Peyer's patch (tissue), 4 donors: ENCODE measurements at regions not wholly inside any gene's neighbourhood (a gene's known extent, or its start where the extent isn't known, plus 50 kb on each side); places are given as distances from the start of the nearest gene placed in this dataset.
"Not testable (repeated sequence)": the region's sequence is repeated elsewhere in the genome, so short reads cannot be mapped to it uniquely, and the experiment has no call there.

ENCODE experiments used
- DNase-seq, 3 donors: peaks; one replicate each; pipeline ENCODE4 v3.0.0-alpha.2; 2017 to 2019
- H3K27ac ChIP-seq, 4 donors: fragments of 200-600 bp; sonication (generic); one replicate each; pipeline ENCODE4 v1.5.1; 2016 to 2019
- H3K27me3 ChIP-seq, 2 donors: fragments of 200-600 bp; sonication (generic); one replicate each; pipeline ENCODE4 v1.5.1; 2019
- H3K36me3 ChIP-seq, 3 donors: fragments of 200-600 bp; sonication (generic); one replicate each; pipeline ENCODE4 v1.5.1; 2016 to 2019
- H3K4me1 ChIP-seq, 4 donors: fragments of 200-600 bp; sonication (generic); one replicate each; pipeline ENCODE4 v1.5.1; 2016 to 2019
- H3K4me3 ChIP-seq, 4 donors: fragments of 200-600 bp; sonication (generic); 1 replicate in 3 of 4; 2 replicates in 1 of 4; pipeline ENCODE4 v1.5.1; 2016 to 2019; ENCODE audit warnings: mild to moderate bottlenecking in 1 of 4
- H3K9me3 ChIP-seq, 4 donors: fragments of 200-600 bp; sonication (generic); one replicate each; pipeline ENCODE4 v1.5.1; 2016 to 2019; ENCODE audit warnings: mild to moderate bottlenecking in 1 of 4
- CTCF ChIP-seq, 6 experiments: fragments of 450-650 bp in 4 of 6; fragments of 200-600 bp in 2 of 6; sonication (generic) in 1 of 6; IDR thresholded peaks; one replicate each; pipeline ENCODE4 v1.5.1; 2017 to 2019; ENCODE audit warnings: antibody characterized with exemption in 6 of 6, mild to moderate bottlenecking in 3 of 6, moderate library complexity in 1 of 6
- POLR2A ChIP-seq, 2 donors: fragments of 450-650 bp; IDR thresholded peaks; one replicate each; pipeline ENCODE4 v1.5.1; 2017; ENCODE audit warnings: antibody characterized with exemption in 2 of 2, mild to moderate bottlenecking in 2 of 2, moderate library complexity in 2 of 2

- Histone ChIP-seq H3K4me1 (no peaks in the 10 kb centered on the region), H3K36me3 (no peaks in the 10 kb centered on the region), H3K4me3 (no peak overlapping the region), H3K27me3 (no peaks in the 10 kb centered on the region), H3K9me3 (peaks cover 0 to 4% (median 0%) of the 10 kb centered on the region in 4 donors), H3K27ac (no peak overlapping the region)
- TF ChIP-seq CTCF (IDR thresholded peaks at IDR 0.05), result no peak
- no peak for TF ChIP-seq POLR2A (IDR thresholded peaks at IDR 0.05)
- no peak for DNase-seq
These were observed 1224.7 kb upstream of the TENM3 start for GRCh38 chr4:181018472-181018871.

- H3K27me3 ChIP-seq, result no peaks in the 10 kb centered on the region
- no peak overlapping the region for H3K4me3 ChIP-seq
- no peak for TF ChIP-seq POLR2A (IDR thresholded peaks at IDR 0.05)
- TF ChIP-seq CTCF (IDR thresholded peaks at IDR 0.05), result no peak
- no peak overlapping the region for H3K27ac ChIP-seq
- no peak for DNase-seq
- H3K36me3 ChIP-seq, result no peaks in the 10 kb centered on the region
- peaks cover 0 to 4% (median 0%) of the 10 kb centered on the region in 4 donors for H3K9me3 ChIP-seq
- no peaks in the 10 kb centered on the region for H3K4me1 ChIP-seq
These were observed 1224.3 kb upstream of the TENM3 start for GRCh38 chr4:181018913-181019312.

- H3K36me3 ChIP-seq, result no peaks in the 10 kb centered on the region
- no peak overlapping the region for H3K27ac ChIP-seq
- no peaks in the 10 kb centered on the region for H3K27me3 ChIP-seq
- DNase-seq, result no peak
- H3K9me3 ChIP-seq, result peaks cover 0 to 4% (median 0%) of the 10 kb centered on the region in 4 donors
- H3K4me1 ChIP-seq, result no peaks in the 10 kb centered on the region
- no peak overlapping the region for H3K4me3 ChIP-seq
- TF ChIP-seq CTCF (IDR thresholded peaks at IDR 0.05) (no peak), POLR2A (IDR thresholded peaks at IDR 0.05) (no peak)
These were observed 1222.7 kb upstream of the TENM3 start for GRCh38 chr4:181020456-181020855.

- Histone ChIP-seq H3K4me3 (no peak overlapping the region), H3K9me3 (peaks cover 0 to 4% (median 0%) of the 10 kb centered on the region in 4 donors), H3K4me1 (no peaks in the 10 kb centered on the region), H3K36me3 (no peaks in the 10 kb centered on the region), H3K27ac (no peak overlapping the region), H3K27me3 (no peaks in the 10 kb centered on the region)
- TF ChIP-seq CTCF (IDR thresholded peaks at IDR 0.05), result no peak
- TF ChIP-seq POLR2A (IDR thresholded peaks at IDR 0.05), result no peak
- DNase-seq, result no peak
These were observed 1222.0 kb upstream of the TENM3 start for GRCh38 chr4:181021213-181021612.

GRCh38 chr4:181030135-181030921, 1212.9 kb upstream of the TENM3 start:
- not testable (repeated sequence) for H3K4me3 ChIP-seq, H3K27ac ChIP-seq, H3K4me1 ChIP-seq, H3K27me3 ChIP-seq, H3K36me3 ChIP-seq, H3K9me3 ChIP-seq, DNase-seq

- H3K4me3 ChIP-seq, result no peak overlapping the region
- H3K27me3 ChIP-seq, result no peaks in the 10 kb centered on the region
- DNase-seq, result no peak
- H3K9me3 ChIP-seq, result no peaks in the 10 kb centered on the region
- no peak for TF ChIP-seq CTCF (IDR thresholded peaks at IDR 0.05)
- no peak for TF ChIP-seq POLR2A (IDR thresholded peaks at IDR 0.05)
- H3K36me3 ChIP-seq, result no peaks in the 10 kb centered on the region
- H3K4me1 ChIP-seq, result no peaks in the 10 kb centered on the region
- no peak overlapping the region for H3K27ac ChIP-seq
These were observed 1212.2 kb upstream of the TENM3 start for GRCh38 chr4:181030961-181031360.
